ENCODE measurements at regions not wholly inside any gene's neighbourhood (a gene's known extent, or its start where the extent isn't known, plus 50 kb on each side); places are given as distances from the start of the nearest gene placed in this dataset.

GRCh38 chr9:7315116-7315515 lies 484.5 kb downstream of the DMAC1 start:
- TF ChIP-seq CTCF (IDR thresholded peaks at IDR 0.05; ENCODE audit: low read length) (no peak), EZH2 (IDR thresholded peaks at IDR 0.05; ENCODE audit: borderline replicate concordance, low read length) (no peak)
